HepG2 (cell line): ENCODE measurements at regions not wholly inside any gene's neighbourhood (a gene's known extent, or its start where the extent isn't known, plus 50 kb on each side); places are given as distances from the start of the nearest gene placed in this dataset.

Experiments used
- FOSL1 ChIP-seq: sonication (generic); formaldehyde crosslinking; IDR thresholded peaks from 2 replicates; pipeline ENCODE4 v1.9.0; 2021; ENCODE audit warnings: missing genetic modification reagents, borderline replicate concordance
- U2AF2 ChIP-seq: fragments of 200-400 bp; formaldehyde crosslinking; IDR thresholded peaks from 2 replicates; pipeline ENCODE4 v1.6.1; 2017; ENCODE audit warnings: low read depth, mild to moderate bottlenecking, low read length
- ZNF746 ChIP-seq: sonication (generic); formaldehyde crosslinking; IDR thresholded peaks from 2 replicates; pipeline ENCODE4 v1.8.0; 2022; ENCODE audit warnings: mild to moderate bottlenecking, missing genetic modification reagents
- TF ChIP-seq, protein P1 (sequence below): sonication (generic); formaldehyde crosslinking; IDR thresholded peaks from 2 replicates; pipeline ENCODE4 v1.4.0; 2020; ENCODE audit warnings: mild to moderate bottlenecking, missing genetic modification reagents
- TF ChIP-seq, protein P2 (sequence below): sonication (generic); formaldehyde crosslinking; IDR thresholded peaks from 2 replicates; pipeline ENCODE4 v1.4.0; 2020; ENCODE audit warnings: missing genetic modification reagents, borderline replicate concordance
- TF ChIP-seq, protein P3 (sequence below): sonication (generic); formaldehyde crosslinking; IDR thresholded peaks from 2 replicates; pipeline ENCODE4 v1.4.0; 2020; ENCODE audit warnings: missing genetic modification reagents, borderline replicate concordance
- TF ChIP-seq, protein P4 (sequence below): sonication (generic); formaldehyde crosslinking; IDR thresholded peaks from 2 replicates; pipeline ENCODE4 v1.4.0; 2020; ENCODE audit warnings: missing genetic modification reagents

DNA sequence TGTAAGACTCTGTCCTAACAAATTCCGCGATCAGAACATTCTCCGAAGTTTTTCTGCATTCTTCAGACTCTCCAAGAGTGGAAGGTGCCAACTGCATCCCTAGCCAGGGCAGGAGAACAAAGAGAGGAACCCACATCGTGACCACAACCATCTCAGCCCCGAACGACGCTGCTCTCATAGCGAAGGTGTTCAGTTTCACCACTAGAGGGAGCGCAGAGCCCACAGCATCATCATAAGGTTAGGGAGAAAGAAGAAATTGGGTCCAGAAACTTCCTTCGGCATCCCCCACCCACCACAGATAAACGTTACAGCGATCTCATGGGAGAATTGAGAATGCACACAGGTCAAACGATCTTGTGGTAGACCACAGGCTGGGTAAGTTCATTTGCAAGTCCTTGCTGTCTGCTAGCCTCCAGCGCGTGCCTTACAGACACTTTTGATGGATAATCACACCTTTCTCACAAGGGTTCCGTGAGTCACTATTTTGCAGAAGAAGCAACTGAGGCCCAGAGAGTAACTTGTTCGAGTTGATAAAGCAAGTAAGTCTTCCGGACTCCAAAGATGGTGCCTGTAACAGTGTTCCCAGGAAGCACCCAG lies 53.7 kb upstream of the ARL4C start (continued):
- TF ChIP-seq, protein P1, sequence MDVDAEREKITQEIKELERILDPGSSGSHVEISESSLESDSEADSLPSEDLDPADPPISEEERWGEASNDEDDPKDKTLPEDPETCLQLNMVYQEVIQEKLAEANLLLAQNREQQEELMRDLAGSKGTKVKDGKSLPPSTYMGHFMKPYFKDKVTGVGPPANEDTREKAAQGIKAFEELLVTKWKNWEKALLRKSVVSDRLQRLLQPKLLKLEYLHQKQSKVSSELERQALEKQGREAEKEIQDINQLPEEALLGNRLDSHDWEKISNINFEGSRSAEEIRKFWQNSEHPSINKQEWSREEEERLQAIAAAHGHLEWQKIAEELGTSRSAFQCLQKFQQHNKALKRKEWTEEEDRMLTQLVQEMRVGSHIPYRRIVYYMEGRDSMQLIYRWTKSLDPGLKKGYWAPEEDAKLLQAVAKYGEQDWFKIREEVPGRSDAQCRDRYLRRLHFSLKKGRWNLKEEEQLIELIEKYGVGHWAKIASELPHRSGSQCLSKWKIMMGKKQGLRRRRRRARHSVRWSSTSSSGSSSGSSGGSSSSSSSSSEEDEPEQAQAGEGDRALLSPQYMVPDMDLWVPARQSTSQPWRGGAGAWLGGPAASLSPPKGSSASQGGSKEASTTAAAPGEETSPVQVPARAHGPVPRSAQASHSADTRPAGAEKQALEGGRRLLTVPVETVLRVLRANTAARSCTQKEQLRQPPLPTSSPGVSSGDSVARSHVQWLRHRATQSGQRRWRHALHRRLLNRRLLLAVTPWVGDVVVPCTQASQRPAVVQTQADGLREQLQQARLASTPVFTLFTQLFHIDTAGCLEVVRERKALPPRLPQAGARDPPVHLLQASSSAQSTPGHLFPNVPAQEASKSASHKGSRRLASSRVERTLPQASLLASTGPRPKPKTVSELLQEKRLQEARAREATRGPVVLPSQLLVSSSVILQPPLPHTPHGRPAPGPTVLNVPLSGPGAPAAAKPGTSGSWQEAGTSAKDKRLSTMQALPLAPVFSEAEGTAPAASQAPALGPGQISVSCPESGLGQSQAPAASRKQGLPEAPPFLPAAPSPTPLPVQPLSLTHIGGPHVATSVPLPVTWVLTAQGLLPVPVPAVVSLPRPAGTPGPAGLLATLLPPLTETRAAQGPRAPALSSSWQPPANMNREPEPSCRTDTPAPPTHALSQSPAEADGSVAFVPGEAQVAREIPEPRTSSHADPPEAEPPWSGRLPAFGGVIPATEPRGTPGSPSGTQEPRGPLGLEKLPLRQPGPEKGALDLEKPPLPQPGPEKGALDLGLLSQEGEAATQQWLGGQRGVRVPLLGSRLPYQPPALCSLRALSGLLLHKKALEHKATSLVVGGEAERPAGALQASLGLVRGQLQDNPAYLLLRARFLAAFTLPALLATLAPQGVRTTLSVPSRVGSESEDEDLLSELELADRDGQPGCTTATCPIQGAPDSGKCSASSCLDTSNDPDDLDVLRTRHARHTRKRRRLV = no peak
- TF ChIP-seq, protein P2, sequence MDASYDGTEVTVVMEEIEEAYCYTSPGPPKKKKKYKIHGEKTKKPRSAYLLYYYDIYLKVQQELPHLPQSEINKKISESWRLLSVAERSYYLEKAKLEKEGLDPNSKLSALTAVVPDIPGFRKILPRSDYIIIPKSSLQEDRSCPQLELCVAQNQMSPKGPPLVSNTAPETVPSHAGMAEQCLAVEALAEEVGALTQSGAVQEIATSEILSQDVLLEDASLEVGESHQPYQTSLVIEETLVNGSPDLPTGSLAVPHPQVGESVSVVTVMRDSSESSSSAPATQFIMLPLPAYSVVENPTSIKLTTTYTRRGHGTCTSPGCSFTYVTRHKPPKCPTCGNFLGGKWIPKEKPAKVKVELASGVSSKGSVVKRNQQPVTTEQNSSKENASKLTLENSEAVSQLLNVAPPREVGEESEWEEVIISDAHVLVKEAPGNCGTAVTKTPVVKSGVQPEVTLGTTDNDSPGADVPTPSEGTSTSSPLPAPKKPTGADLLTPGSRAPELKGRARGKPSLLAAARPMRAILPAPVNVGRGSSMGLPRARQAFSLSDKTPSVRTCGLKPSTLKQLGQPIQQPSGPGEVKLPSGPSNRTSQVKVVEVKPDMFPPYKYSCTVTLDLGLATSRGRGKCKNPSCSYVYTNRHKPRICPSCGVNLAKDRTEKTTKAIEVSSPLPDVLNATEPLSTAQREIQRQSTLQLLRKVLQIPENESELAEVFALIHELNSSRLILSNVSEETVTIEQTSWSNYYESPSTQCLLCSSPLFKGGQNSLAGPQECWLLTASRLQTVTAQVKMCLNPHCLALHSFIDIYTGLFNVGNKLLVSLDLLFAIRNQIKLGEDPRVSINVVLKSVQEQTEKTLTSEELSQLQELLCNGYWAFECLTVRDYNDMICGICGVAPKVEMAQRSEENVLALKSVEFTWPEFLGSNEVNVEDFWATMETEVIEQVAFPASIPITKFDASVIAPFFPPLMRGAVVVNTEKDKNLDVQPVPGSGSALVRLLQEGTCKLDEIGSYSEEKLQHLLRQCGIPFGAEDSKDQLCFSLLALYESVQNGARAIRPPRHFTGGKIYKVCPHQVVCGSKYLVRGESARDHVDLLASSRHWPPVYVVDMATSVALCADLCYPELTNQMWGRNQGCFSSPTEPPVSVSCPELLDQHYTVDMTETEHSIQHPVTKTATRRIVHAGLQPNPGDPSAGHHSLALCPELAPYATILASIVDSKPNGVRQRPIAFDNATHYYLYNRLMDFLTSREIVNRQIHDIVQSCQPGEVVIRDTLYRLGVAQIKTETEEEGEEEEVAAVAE (CRISPR knock-in tag) = peak; percentile 52; the same call in 1 of the 2 replicates
- no peak for TF ChIP-seq ZNF746 (CRISPR knock-in tag)
- TF ChIP-seq U2AF2 = no peak
- TF ChIP-seq FOSL1 = no peak
- TF ChIP-seq, protein P3, sequence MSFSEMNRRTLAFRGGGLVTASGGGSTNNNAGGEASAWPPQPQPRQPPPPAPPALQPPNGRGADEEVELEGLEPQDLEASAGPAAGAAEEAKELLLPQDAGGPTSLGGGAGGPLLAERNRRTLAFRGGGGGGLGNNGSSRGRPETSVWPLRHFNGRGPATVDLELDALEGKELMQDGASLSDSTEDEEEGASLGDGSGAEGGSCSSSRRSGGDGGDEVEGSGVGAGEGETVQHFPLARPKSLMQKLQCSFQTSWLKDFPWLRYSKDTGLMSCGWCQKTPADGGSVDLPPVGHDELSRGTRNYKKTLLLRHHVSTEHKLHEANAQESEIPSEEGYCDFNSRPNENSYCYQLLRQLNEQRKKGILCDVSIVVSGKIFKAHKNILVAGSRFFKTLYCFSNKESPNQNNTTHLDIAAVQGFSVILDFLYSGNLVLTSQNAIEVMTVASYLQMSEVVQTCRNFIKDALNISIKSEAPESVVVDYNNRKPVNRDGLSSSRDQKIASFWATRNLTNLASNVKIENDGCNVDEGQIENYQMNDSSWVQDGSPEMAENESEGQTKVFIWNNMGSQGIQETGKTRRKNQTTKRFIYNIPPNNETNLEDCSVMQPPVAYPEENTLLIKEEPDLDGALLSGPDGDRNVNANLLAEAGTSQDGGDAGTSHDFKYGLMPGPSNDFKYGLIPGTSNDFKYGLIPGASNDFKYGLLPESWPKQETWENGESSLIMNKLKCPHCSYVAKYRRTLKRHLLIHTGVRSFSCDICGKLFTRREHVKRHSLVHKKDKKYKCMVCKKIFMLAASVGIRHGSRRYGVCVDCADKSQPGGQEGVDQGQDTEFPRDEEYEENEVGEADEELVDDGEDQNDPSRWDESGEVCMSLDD (CRISPR knock-in tag) = no peak
- TF ChIP-seq, protein P4, sequence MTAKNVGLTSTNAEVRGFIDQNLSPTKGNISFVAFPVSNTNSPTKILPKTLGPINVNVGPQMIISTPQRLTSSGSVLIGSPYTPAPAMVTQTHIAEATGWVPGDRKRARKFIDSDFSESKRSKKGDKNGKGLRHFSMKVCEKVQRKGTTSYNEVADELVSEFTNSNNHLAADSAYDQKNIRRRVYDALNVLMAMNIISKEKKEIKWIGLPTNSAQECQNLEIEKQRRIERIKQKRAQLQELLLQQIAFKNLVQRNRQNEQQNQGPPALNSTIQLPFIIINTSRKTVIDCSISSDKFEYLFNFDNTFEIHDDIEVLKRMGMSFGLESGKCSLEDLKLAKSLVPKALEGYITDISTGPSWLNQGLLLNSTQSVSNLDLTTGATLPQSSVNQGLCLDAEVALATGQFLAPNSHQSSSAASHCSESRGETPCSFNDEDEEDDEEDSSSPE = no peak
